RWPE2 (cell line): ENCODE measurements at regions not wholly inside any gene's neighbourhood (a gene's known extent, or its start where the extent isn't known, plus 50 kb on each side); places are given as distances from the start of the nearest gene placed in this dataset.

Experiments used
- ATAC-seq: fragments of 200-7000 bp; cut with Tn5 transposase; 3 replicates; pipeline ENCODE4 v1.9.1; 2021; ENCODE audit warnings: low read depth
- DNase-seq: peaks from one replicate; pipeline ENCODE4 v3.0.0-alpha.2; 2020; ENCODE audit warnings: low spot score
- H3K27ac ChIP-seq: fragments of 450-650 bp; 2 replicates; pipeline ENCODE4 v1.5.1; 2017; ENCODE audit warnings: mild to moderate bottlenecking; ENCODE audit not compliant: poor library complexity, severe bottlenecking
- H3K27me3 ChIP-seq: fragments of 250-450 bp; sonication (Bioruptor Pico); 2 replicates; pipeline ENCODE4 v1.5.1; 2021; ENCODE audit warnings: mild to moderate bottlenecking, moderate library complexity; ENCODE audit not compliant: insufficient read depth, poor library complexity, severe bottlenecking
- H3K36me3 ChIP-seq: fragments of 250-450 bp; sonication (Bioruptor Pico); 2 replicates; pipeline ENCODE4 v1.5.1; 2020; ENCODE audit warnings: low read depth, mild to moderate bottlenecking, moderate library complexity
- H3K4me1 ChIP-seq: fragments of 250-450 bp; sonication (Bioruptor Pico); 2 replicates; pipeline ENCODE4 v1.5.1; 2021; ENCODE audit warnings: mild to moderate bottlenecking, moderate library complexity; ENCODE audit not compliant: insufficient read depth, poor library complexity, severe bottlenecking
- H3K4me3 ChIP-seq: fragments of 250-450 bp; sonication (Bioruptor Pico); 2 replicates; pipeline ENCODE4 v1.5.1; 2021; ENCODE audit warnings: mild to moderate bottlenecking, moderate library complexity; ENCODE audit not compliant: severe bottlenecking
- H3K9me3 ChIP-seq: fragments of 250-450 bp; sonication (Bioruptor Pico); 2 replicates; pipeline ENCODE4 v1.5.1; 2021; ENCODE audit warnings: mild to moderate bottlenecking, moderate library complexity; ENCODE audit not compliant: severe bottlenecking
- CTCF ChIP-seq: fragments of 450-650 bp; IDR thresholded peaks from one replicate; pipeline ENCODE4 v1.5.1; 2017; ENCODE audit warnings: mild to moderate bottlenecking, moderate library complexity; ENCODE audit not compliant: poor library complexity, severe bottlenecking

GRCh38 chr7:67341153-67341768 is 344.6 kb downstream of the TYW1 start:
- H3K27me3 ChIP-seq: no peaks in the 10 kb centered on the region
- ATAC-seq: no peak
- no peak for TF ChIP-seq CTCF
- no peaks in the 10 kb centered on the region for H3K36me3 ChIP-seq
- H3K4me3 ChIP-seq: no peak overlapping the region
- H3K4me1 ChIP-seq: no peaks in the 10 kb centered on the region
- H3K27ac ChIP-seq: no peak overlapping the region
- DNase-seq: no peak
- no peaks in the 10 kb centered on the region for H3K9me3 ChIP-seq

GRCh38 chr7:67343114-67343513 is 346.5 kb downstream of the TYW1 start:
- DNase-seq (no peak), ATAC-seq (no peak)
- no peak overlapping the region for H3K27ac ChIP-seq
- H3K4me3 ChIP-seq: no peak overlapping the region
- no peak for TF ChIP-seq CTCF
- H3K36me3 ChIP-seq: no peaks in the 10 kb centered on the region
- no peaks in the 10 kb centered on the region for H3K4me1 ChIP-seq
- H3K27me3 ChIP-seq: no peaks in the 10 kb centered on the region
- H3K9me3 ChIP-seq: no peaks in the 10 kb centered on the region

DNA sequence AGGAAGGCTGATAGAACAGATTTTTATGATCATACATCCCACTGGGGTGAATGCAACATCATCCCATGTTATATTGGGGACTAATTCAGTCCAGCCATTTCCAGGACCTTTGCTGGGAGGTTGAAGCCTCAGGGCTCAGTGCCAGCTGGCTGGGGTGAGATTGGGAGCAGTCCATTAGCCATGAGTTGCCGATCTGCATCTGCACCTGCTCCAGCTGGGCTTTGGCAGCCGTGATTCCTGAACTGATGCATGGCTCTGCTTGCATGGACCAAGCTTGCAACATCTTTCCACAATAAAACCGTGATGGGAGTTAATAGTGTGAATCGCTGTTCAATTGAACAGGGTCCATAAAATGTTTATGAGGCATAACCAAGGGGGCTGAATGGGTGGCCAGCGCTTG is 346.9 kb downstream of the TYW1 start:
- Histone ChIP-seq H3K4me3 (no peak overlapping the region), H3K36me3 (no peaks in the 10 kb centered on the region), H3K27me3 (no peaks in the 10 kb centered on the region), H3K9me3 (no peaks in the 10 kb centered on the region), H3K27ac (no peak overlapping the region), H3K4me1 (no peaks in the 10 kb centered on the region)
- ATAC-seq: no peak
- DNase-seq: no peak
- no peak for TF ChIP-seq CTCF

DNA sequence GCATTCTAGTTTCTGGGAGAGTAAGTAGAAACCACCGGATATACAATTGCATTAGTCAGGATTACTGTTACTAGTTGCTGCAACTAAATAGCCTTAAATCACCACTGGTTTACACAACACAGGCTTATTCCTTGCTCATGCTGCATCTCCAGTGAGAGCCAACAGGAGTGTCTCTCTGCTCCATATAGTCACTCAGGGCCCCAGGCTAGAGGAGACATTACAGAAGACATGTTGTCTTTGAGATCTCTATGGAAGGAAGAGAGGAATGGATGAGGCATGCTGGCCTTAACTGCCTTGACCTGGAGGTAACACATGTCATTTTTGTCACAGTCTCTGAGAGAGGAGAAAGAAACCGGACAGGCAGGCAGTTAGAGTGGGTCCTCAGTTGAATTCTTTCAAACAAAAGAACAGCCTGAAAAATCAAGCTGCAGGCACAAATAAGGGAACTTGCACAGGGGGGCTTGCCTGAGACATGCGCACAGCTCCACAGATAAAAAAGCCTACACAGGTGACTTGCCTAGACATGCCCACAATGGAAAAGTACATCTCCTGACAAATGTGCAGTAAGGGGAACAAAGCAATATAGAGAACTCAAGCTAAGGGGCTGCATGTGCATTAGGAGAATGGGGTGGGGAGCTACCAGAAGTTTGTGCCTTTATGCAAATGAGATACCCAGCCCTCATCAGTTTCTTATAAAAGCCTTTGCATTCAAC is 348.0 kb downstream of the TYW1 start:
- Histone ChIP-seq H3K4me1 (no peaks in the 10 kb centered on the region), H3K36me3 (no peaks in the 10 kb centered on the region), H3K27me3 (no peaks in the 10 kb centered on the region), H3K27ac (no peak overlapping the region), H3K4me3 (no peak overlapping the region), H3K9me3 (no peaks in the 10 kb centered on the region)
- no peak for ATAC-seq
- TF ChIP-seq CTCF: no peak
- no peak for DNase-seq

GRCh38 chr7:67346126-67346525 is 349.5 kb downstream of the TYW1 start:
- no peak overlapping the region for H3K27ac ChIP-seq
- no peaks in the 10 kb centered on the region for H3K4me1 ChIP-seq
- H3K4me3 ChIP-seq: no peak overlapping the region
- no peak for DNase-seq
- no peaks in the 10 kb centered on the region for H3K27me3 ChIP-seq
- no peak for ATAC-seq
- no peaks in the 10 kb centered on the region for H3K9me3 ChIP-seq
- no peak for TF ChIP-seq CTCF
- H3K36me3 ChIP-seq: no peaks in the 10 kb centered on the region
